Activated T-cell treated with anti-CD3 and anti-CD28 coated beads, Interleukin-2, amount 50 U/mL, for 24 hours (primary cell): ENCODE measurements at regions not wholly inside any gene's neighbourhood (a gene's known extent, or its start where the extent isn't known, plus 50 kb on each side); places are given as distances from the start of the nearest gene placed in this dataset.
"Not testable (repeated sequence)": the region's sequence is repeated elsewhere in the genome, so short reads cannot be mapped to it uniquely, and the experiment has no call there.

Experiments used
- DNase-seq: peaks from one replicate; pipeline ENCODE4 v3.0.0-alpha.2; 2020
- H3K27ac Mint-ChIP-seq: 2 replicates; pipeline ENCODE4 v1.8.0; 2020; ENCODE audit warnings: mild to moderate bottlenecking, mixed read lengths
- H3K27me3 Mint-ChIP-seq: 2 replicates; pipeline ENCODE4 v1.8.0; 2020; ENCODE audit warnings: mixed read lengths
- H3K36me3 Mint-ChIP-seq: 2 replicates; pipeline ENCODE4 v1.8.0; 2020; ENCODE audit warnings: low read depth, mixed read lengths
- H3K4me1 Mint-ChIP-seq: 2 replicates; pipeline ENCODE4 v1.8.0; 2020; ENCODE audit warnings: low read depth, mixed read lengths
- H3K4me3 Mint-ChIP-seq: 2 replicates; pipeline ENCODE4 v1.8.0; 2020; ENCODE audit warnings: mild to moderate bottlenecking, moderate library complexity, mixed read lengths
- H3K9me3 Mint-ChIP-seq: 2 replicates; pipeline ENCODE4 v1.8.0; 2020; ENCODE audit warnings: mixed read lengths

DNA sequence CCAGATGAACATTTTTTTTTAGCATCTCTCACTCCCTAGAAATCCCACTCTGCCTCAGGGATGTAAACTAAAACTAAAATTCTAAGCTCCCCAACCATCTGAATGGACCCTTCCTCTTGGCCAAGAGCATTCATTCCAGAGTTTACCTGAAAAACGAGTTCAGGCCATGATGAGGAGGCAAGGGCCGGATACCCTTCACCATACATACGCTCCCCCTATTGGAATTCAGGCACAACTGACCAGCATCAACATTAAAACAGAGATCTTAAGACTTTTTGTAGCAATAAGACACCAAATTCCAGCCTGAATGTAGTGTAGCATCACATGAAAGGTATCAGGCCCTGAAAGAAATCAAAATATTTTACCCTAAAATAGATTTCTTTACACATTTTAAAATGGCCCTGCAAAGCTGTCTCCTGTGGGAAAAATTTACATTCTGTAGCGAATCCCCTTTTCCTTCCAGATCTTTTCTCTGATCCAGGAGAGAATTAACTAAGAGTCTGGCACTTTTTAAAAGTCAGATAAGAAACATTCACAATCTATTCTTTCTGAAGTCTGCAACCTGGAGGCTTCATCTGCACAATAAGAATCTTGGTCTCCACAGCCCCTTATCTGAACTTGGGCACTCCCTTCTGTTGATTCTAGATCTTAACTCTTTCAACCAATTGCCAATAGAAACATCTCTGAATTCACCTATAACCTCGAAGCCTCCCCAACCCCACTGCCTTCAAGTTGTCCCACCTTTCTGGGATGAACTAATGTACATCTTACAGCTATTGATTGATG is 888.5 kb downstream of the UQCRFS1 start:
- Mint-ChIP-seq H3K27ac (no peak overlapping the region), H3K9me3 (peaks cover 7% of the 10 kb centered on the region), H3K27me3 (no peaks in the 10 kb centered on the region), H3K4me3 (no peak overlapping the region), H3K4me1 (no peaks in the 10 kb centered on the region), H3K36me3 (no peaks in the 10 kb centered on the region)
- no peak for DNase-seq

DNA sequence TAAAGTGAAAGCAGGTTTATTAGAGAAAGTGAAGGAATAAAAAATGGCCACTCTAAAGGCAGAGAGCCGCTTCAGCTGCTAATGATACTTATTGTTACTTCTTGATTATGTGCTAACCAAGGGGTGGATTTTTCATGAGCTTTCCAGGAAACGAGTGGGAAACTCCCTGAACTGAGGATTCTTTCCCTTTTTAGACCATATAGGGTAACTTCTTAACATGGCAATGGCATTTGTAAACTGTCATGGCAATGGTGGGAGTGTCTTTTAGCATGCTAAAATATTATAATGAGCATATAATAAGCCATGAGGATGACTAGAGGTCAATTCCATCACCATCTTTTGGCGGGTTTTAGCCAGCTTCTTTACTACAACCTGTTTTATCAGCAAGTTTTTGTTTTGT is 890.0 kb downstream of the UQCRFS1 start:
- no peaks in the 10 kb centered on the region for H3K4me1 Mint-ChIP-seq
- DNase-seq: no peak
- H3K9me3 Mint-ChIP-seq: peaks cover 2% of the 10 kb centered on the region
- no peak overlapping the region for H3K4me3 Mint-ChIP-seq
- no peaks in the 10 kb centered on the region for H3K27me3 Mint-ChIP-seq
- H3K36me3 Mint-ChIP-seq: no peaks in the 10 kb centered on the region
- no peak overlapping the region for H3K27ac Mint-ChIP-seq

DNA sequence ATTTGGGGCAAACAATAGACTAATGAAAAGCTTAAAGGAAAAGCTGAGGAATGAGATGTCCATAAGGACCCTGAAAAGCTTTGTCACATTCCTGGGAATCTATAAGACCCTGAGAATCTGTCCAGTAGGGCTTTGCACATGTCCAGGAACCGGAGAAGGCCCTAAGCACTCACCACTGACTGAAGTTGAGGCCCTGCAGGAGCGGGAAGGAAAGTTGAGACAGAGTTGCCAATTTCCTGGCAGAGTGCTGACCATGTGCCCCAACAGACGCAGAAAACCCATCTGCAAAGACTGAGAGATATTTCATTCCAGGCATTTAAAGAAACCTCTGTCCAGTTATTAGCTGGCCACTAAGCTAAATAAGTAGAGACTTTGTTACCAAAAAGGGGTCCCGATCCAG is 890.5 kb downstream of the UQCRFS1 start:
- no peaks in the 10 kb centered on the region for H3K36me3 Mint-ChIP-seq
- H3K4me1 Mint-ChIP-seq: no peaks in the 10 kb centered on the region
- no peak for DNase-seq
- H3K27me3 Mint-ChIP-seq: no peaks in the 10 kb centered on the region
- peaks cover 2% of the 10 kb centered on the region for H3K9me3 Mint-ChIP-seq
- no peak overlapping the region for H3K4me3 Mint-ChIP-seq
- no peak overlapping the region for H3K27ac Mint-ChIP-seq

DNA sequence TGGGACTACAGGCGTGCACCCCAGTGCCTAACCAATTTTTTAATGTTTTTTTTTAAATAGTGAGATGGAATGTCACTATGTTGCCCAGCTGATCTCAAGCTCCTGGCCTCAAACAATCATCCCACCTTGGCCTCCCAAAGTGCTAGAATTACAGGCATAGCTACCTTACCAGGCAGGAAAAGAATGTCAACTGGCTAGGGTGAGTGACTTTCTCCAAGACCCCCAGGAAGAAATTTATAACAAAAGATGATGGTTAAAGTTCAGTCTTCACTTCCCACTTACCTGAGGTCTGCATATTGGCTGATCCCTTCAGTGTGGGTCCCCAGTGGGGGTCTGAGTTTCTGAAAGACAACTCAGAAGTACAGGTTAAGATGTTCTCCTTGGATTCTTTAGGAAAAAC is 893.0 kb downstream of the UQCRFS1 start:
- H3K36me3 Mint-ChIP-seq: no peaks in the 10 kb centered on the region
- H3K27ac Mint-ChIP-seq: no peak overlapping the region
- H3K4me3 Mint-ChIP-seq: no peak overlapping the region
- no peaks in the 10 kb centered on the region for H3K27me3 Mint-ChIP-seq
- no peaks in the 10 kb centered on the region for H3K4me1 Mint-ChIP-seq
- no peak for DNase-seq
- H3K9me3 Mint-ChIP-seq: peaks cover 2% of the 10 kb centered on the region

DNA sequence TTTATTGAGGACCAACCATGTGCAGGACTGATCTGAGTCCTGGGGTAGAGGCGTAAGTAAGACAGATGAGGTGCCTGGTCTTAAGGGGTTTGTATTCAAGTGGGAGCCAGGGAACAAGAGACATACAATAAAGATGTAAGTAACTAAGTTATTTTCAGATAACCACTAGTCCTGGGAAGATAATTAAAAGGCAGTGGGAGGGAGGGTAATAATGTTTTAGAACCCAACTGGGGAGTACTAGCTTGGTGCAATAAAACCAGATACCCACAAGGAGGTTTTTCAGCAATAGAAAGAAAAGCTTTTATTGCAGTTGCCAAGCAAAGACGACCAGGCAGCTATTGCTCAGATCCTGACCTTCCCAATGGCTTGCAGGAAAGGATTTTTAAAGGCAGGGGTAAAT is 893.7 kb downstream of the UQCRFS1 start:
- no peak for DNase-seq
- no peaks in the 10 kb centered on the region for H3K36me3 Mint-ChIP-seq
- H3K27ac Mint-ChIP-seq: no peak overlapping the region
- H3K4me3 Mint-ChIP-seq: no peak overlapping the region
- H3K4me1 Mint-ChIP-seq: no peaks in the 10 kb centered on the region
- no peaks in the 10 kb centered on the region for H3K27me3 Mint-ChIP-seq
- peaks cover under 1% of the 10 kb centered on the region for H3K9me3 Mint-ChIP-seq

DNA sequence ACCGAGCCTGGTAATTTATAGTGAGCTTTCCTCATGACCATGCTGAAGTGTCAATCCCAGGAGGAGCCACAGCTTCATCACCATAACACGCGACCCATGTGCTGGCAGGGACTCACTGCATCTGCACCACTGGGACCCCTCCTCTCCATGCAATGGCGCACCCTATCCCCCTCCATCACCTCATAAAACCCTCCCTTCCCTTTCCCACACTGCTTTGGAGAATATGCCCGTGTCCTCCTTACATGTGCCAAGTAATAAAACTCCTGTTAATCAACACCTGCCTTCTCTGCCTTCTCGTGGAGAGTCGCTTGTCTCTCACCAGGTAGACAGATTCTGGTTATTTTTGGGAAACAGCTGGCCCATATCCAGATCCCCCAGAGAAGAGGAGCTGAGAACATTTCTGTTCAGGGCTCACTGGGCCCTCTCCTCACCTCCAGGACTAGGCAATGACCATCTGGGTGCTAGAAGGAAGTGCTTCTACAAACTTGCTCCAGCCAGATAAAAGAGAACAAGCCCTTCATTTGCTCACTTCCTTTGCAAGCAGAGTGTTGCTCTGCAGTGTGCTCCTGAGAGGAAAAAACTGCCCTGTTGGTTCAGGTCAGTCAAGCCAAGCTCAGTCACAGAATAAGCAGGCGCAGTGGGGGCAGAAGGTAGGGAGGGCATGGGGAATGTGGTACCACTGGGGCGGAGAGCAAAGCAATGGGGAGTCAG is 894.3 kb downstream of the UQCRFS1 start:
- Mint-ChIP-seq H3K27ac (no peak overlapping the region), H3K4me3 (no peak overlapping the region), H3K36me3 (no peaks in the 10 kb centered on the region), H3K9me3 (no peaks in the 10 kb centered on the region), H3K4me1 (no peaks in the 10 kb centered on the region), H3K27me3 (no peaks in the 10 kb centered on the region)
- no peak for DNase-seq

DNA sequence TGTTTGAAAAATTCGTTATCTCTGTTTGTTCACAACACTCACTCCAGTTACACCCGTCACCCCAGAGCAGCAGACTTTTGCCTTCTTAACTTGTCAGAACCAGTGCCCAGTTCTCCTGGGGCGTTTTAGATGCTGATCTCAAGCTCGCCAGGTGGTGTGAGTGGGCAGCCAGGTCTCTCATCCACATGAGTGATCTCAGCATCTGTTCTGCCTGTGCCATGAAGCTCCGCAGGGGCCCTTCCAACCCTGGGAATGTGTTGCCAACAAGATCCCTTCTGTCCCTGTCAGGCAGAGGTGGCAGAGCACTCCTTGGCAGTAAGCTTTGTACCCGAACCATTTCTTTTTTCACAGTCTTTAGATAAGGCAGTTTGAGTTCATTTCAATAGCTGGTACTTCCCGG is 896.5 kb downstream of the UQCRFS1 start:
- Mint-ChIP-seq H3K27ac (no peak overlapping the region), H3K9me3 (no peaks in the 10 kb centered on the region), H3K4me1 (no peaks in the 10 kb centered on the region), H3K4me3 (no peak overlapping the region), H3K27me3 (no peaks in the 10 kb centered on the region), H3K36me3 (no peaks in the 10 kb centered on the region)
- no peak for DNase-seq

DNA sequence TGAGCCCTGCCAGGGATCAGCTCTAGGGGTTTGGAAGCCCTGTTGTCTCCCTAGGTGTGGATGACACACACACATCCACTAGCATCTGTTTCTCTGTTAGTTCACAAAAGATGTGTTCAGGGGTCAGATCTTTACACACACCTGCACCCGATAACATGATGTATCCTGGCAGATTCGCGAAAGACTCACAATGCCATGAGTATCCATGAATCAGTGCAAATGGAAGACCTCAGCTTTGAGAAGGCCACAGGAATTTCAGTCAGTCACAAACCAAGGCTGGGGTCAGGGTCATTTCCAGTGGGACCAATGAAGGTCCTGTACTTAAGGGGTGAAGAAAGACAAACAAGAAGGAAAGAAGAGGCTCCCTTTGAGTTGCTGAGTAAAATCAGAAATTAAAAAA is 898.2 kb downstream of the UQCRFS1 start:
- Mint-ChIP-seq H3K36me3 (no peaks in the 10 kb centered on the region), H3K4me3 (no peak overlapping the region), H3K27ac (no peak overlapping the region), H3K9me3 (peaks cover 3% of the 10 kb centered on the region), H3K4me1 (no peaks in the 10 kb centered on the region), H3K27me3 (no peaks in the 10 kb centered on the region)
- DNase-seq: no peak

DNA sequence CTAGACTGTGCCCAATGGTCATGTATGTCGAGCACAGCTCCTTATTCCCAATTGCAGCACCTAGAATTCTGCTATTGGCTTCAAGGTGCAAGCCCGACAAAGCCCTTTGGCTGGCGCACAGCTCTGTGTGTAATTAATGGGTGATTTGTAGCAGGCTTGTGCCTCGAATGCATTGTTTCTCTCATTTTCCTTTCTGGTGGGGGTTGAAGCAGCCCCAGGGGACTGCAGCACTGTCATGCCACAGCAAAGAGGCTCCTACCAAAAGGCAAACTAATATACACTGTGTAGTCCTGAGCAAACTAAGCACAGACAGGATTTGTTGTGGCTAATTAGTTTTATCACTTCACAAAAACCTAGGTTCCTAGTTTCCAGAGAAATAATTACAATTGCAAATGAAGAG is 898.7 kb downstream of the UQCRFS1 start:
- Mint-ChIP-seq H3K9me3 (peaks cover 4% of the 10 kb centered on the region), H3K36me3 (no peaks in the 10 kb centered on the region), H3K4me3 (no peak overlapping the region), H3K27ac (no peak overlapping the region), H3K4me1 (no peaks in the 10 kb centered on the region), H3K27me3 (no peaks in the 10 kb centered on the region)
- DNase-seq: no peak

DNA sequence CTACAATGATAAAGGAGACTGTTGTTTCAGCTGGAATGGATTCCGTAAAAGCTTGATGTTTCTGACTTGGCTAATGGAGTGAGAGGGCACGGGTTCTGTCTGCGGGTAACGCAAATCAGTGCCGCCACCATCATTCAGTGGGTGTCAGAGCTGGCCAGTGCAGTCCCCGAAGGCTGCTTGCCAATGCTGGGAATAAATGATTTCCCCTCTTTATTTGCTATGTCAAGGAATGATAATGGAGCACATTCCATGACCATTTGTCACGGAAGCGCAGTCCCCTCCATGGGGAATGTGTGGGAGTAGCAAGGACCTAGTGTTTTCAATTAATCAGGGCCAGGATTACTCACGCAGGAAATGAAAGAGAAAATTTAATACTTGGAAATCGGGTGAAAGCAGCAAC is 899.3 kb downstream of the UQCRFS1 start:
- Mint-ChIP-seq H3K4me3 (no peak overlapping the region), H3K9me3 (peaks cover 4% of the 10 kb centered on the region), H3K36me3 (no peaks in the 10 kb centered on the region), H3K4me1 (no peaks in the 10 kb centered on the region), H3K27me3 (no peaks in the 10 kb centered on the region), H3K27ac (no peak overlapping the region)
- no peak for DNase-seq

DNA sequence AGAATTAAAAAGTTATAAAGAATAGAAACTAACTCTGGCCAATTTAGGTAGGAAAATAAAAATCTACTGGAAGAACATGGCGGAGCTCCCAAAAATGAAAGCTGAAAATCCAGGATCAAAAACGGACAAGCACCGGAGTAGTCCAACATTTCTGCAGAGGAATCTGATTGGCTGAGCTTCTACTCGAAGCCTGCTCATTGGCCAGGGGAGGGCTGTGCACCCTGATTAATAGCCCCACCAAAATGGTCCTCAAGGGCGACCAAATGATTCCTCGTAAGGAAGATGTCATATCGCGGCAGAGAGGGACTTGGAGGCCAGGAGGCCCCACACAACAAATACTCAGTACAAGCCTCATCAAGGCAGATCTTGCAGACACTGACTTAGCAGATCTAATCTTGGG is 900.7 kb downstream of the UQCRFS1 start:
- Mint-ChIP-seq H3K9me3 (peaks cover 4% of the 10 kb centered on the region), H3K27me3 (no peaks in the 10 kb centered on the region), H3K4me3 (no peak overlapping the region), H3K27ac (no peak overlapping the region), H3K36me3 (no peaks in the 10 kb centered on the region), H3K4me1 (no peaks in the 10 kb centered on the region)
- DNase-seq: no peak

DNA sequence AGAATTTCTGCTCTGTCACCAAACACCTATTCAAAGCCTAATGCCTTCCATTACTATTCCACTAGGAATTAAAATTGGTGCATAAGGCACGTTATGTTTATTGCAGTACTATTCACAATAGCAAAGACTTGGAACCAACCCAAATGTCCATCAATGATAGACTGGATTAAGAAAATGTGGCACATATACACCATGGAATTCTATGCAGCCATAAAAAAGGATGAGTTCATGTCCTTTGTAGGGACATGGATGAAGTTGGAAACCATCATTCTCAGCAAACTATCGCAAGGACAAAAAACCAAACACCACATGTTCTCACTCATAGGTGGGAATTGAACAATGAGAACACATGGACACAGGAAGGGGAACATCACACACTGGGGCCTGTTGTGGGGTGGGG is 902.1 kb downstream of the UQCRFS1 start:
- not testable (repeated sequence) for H3K27me3 Mint-ChIP-seq

DNA sequence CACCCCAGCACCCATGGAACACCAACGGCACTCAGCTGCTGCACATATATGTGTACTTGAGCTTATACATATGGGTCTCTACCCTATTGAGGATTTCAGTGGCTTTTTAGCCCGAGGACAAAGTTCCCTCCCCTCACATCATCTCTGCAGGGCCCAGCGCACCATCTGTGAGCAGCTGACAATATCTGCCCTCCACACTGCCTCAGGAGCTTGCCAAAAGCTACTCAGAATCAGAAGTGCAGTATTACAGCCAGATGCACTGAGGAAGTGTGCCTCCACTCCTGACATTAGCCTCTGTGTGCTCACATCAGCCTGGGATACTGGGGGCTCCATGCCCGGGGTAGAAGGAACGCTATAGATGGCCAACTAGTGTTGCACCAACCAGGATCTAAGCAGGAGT is 903.9 kb downstream of the UQCRFS1 start:
- H3K9me3 Mint-ChIP-seq: peaks cover 4% of the 10 kb centered on the region
- no peaks in the 10 kb centered on the region for H3K36me3 Mint-ChIP-seq
- no peak overlapping the region for H3K27ac Mint-ChIP-seq
- no peak for DNase-seq
- no peak overlapping the region for H3K4me3 Mint-ChIP-seq
- H3K27me3 Mint-ChIP-seq: no peaks in the 10 kb centered on the region
- no peaks in the 10 kb centered on the region for H3K4me1 Mint-ChIP-seq

More for the DNA sequence above, 902.1 kb downstream of the UQCRFS1 start:
- not testable (repeated sequence) for H3K9me3 Mint-ChIP-seq, H3K27ac Mint-ChIP-seq, H3K36me3 Mint-ChIP-seq, H3K4me3 Mint-ChIP-seq, H3K4me1 Mint-ChIP-seq, DNase-seq

DNA sequence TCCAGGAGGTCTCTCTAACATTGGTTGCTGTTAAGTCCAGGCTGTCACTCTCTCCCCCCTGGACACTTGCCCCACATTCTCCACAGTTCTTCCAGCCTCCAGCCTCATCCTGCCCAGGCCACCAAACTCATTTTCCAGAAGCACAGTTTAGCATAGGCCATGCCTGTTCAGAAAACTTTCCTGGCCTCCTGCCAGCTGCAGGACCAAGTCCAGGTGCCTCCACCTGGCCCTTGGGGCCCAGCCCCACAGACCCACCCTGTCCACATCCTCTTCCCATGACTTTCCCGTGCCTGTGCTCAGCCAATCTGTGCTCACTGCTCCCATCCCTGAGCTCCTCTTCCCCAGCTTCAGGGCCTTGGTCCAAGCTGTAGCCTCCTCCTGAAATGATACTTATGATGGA is 905.0 kb downstream of the UQCRFS1 start:
- no peaks in the 10 kb centered on the region for H3K4me1 Mint-ChIP-seq
- no peak overlapping the region for H3K4me3 Mint-ChIP-seq
- no peak overlapping the region for H3K27ac Mint-ChIP-seq
- no peaks in the 10 kb centered on the region for H3K36me3 Mint-ChIP-seq
- no peak for DNase-seq
- no peaks in the 10 kb centered on the region for H3K27me3 Mint-ChIP-seq
- H3K9me3 Mint-ChIP-seq: peaks cover 6% of the 10 kb centered on the region

DNA sequence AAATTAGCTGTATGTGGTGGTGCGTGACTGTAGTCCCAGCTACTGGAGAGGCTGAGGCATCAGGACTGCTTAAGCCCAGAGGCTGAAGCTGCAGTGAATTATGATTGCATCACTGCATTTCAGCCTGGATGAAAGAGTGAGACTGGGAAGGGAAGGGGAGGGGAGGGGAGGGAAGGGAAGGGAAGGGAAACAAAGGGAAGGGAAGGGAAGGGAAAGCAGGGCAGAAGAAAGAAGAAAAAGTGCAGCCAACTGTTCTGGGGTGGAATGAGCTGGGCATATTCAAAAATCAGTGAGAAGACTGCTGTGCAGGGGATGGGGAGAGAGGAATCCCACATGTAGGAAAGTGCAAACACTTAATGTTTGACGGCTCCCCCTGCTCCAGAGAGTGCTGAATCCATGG is 905.5 kb downstream of the UQCRFS1 start:
- Mint-ChIP-seq H3K9me3 (peaks cover 6% of the 10 kb centered on the region), H3K4me1 (no peaks in the 10 kb centered on the region), H3K4me3 (no peak overlapping the region), H3K27me3 (no peaks in the 10 kb centered on the region), H3K36me3 (no peaks in the 10 kb centered on the region), H3K27ac (no peak overlapping the region)
- no peak for DNase-seq
